ENCODE measurements at regions not wholly inside any gene's neighbourhood (a gene's known extent, or its start where the extent isn't known, plus 50 kb on each side); places are given as distances from the start of the nearest gene placed in this dataset.

GRCh38 chr2:211067029-211067428 is 510.6 kb downstream of the CPS1 start:
- DNase-seq (ENCODE audit: low read depth) = no peak

GRCh38 chr2:211068108-211068780 is 511.8 kb downstream of the CPS1 start:
- no peak for DNase-seq (ENCODE audit: low read depth)

DNA sequence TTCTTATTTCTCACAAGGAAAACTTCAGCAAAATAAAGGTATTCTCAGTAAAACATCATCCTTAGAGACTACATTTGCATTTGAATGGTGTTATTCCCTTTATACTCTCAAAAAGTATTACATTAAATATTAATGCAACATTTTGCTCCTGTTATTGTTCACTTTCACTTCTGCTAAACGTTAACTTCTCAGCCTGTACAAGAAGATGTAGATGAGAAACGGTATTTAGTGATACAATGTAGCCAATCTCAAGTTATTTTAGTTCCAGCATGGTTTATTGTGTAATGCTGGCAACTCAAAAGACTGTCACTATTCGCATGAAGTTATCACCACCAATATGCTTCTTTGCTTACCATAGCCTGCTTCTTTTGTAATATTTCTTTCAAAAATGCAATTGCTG is 514.1 kb downstream of the CPS1 start:
- no peak for DNase-seq (ENCODE audit: low read depth)

DNA sequence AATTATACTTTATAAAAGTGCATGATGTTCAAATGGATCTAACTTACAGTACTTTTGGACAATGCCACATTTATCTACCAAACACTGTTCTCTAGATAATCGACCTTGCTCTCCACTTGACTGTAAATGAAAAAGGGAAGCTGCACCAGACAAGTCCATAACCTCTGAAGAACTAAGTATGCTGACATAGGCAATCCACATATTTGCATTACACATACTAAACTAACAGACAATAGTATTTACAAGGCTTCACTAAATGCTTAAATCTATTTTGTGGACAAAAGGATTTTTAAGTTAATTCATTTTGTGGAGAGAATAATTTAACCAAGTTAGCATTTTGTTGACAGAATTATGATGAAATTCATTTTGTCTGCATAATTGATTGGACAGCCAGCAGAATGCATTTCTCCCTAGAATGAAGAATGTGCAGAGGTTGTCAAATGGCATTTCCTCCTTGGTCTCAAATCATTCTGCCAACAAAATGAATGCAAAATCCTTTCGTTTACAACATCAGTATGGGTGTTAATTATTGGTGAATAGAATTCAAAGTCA is 520.9 kb downstream of the CPS1 start:
- no peak for DNase-seq (ENCODE audit: low read depth)

GRCh38 chr2:211084352-211084751 is 528.0 kb downstream of the CPS1 start:
- DNase-seq (ENCODE audit: low read depth) = no peak

GRCh38 chr2:211085056-211085680 is 528.8 kb downstream of the CPS1 start:
- DNase-seq (ENCODE audit: low read depth) = no peak

DNA sequence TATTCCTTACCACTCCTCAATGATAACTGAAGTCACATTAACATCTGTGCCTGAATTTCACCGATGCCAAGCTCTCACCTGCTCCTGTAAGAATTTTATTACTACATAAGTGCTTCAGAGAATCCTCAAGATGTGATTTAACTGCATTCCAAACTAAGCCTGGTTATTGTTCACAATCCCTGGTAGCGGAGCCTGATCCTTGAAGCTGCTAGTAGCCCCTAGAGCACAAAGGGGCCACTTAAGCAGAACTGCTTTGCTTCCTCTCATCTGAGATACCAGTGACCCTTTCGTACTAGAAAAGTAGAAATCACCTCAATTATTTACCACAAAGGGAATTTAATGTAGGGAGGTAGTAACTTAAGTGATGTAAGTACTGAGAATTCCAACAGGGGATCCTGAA is 529.6 kb downstream of the CPS1 start:
- DNase-seq (ENCODE audit: low read depth) = no peak

DNA sequence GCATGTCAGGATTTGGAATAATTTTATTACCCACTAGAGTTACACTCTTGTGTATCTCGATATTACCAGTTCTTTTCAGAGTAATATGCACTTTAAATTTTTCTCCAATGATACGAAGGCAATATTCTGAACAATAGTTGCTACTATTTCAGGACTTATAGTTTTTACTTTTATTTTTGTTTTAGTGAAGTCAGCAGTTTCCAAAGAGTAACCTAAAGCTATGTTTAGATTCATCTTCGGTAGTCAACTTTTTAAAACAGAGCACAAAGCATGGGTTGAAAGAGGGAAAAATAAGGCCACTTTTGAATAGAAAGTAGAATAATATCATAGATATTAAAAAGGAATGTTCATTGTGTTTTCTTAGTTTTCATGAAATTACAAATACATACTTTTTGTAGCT is 532.7 kb downstream of the CPS1 start:
- no peak for DNase-seq (ENCODE audit: low read depth)

DNA sequence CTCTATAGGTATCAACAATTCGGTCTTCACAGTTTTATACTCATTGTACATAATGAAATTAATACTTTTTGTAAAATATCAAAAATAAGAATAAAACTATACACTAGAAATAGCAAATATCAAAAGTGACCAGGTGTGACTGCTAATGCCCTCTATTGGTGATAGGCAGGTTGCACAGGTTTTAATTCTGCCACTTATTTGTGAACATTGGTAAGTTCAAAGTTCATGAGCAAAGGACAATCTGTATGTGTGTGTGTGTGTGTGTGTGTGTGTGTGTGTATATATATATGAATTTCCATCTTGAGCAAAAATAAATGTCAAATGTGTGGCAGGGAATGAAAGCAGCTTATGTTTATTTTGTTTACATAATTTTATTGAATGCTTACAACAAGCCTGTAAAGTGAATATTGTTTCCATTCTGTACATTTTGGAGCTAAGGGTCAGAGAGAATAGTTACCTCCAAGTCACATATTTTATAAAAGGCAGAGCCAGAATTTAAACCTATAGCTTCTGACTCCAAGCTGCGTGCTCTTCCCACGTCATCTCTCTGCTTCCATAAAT is 537.4 kb downstream of the CPS1 start:
- no peak for DNase-seq (ENCODE audit: low read depth)

DNA sequence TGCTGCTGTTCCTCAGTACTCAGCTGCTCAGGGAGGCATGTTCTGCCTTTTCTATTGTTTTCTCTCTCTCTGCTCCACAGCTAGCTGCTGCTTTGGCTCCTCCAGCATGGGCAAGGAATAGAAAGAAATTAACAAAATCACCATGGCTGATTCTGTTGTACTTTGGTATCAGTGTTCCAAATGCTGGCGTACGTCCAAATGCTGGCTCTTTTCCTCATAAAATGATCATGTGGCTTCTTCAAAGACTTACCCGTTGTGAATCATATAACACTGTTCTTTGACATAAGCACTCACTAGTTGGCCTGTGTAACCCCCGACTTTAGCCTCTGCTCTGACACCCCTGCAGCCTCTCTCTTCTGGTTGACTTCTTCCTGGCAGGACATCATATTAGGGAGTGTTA is 547.6 kb downstream of the CPS1 start:
- DNase-seq (ENCODE audit: low read depth) = no peak

DNA sequence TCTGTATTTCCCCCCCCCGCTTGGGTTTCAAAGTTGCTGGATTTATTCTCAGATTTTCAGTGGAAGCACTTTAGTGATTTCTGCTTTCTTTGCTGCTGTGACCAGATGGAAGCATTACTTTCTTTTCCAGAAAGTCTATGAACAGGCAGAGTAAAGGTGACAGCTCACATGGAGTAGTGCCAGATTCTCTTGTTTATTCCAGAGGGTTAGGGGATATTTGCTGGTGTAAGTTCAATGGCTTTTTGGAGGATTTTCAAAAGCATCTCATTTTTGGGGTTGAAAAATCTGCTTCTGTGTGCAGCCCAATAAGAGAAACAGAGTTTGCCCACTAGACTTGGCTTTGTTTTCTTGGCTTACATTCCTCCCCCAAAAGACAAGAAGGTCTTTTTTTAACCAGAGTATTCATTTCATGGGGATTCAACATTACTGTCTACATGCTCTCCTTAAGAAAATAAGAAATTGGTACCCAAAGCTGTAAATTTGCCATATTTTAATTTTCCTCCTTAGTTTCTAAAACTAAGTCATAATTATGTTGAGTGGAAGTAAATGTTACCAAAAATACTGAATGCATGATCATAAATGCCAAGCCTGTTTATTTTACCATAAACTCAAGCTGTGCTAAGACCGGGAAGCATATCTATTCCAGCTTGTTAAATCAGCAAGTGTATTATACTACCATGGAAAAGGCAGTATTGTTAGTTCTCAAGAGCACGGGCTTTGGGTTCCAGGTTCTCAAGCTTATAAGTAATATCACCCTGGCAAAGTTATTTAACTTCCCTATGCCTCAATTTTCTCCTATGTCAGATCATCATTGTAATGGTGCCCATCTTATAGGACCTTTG is 557.2 kb downstream of the CPS1 start:
- DNase-seq (ENCODE audit: low read depth) = no peak

DNA sequence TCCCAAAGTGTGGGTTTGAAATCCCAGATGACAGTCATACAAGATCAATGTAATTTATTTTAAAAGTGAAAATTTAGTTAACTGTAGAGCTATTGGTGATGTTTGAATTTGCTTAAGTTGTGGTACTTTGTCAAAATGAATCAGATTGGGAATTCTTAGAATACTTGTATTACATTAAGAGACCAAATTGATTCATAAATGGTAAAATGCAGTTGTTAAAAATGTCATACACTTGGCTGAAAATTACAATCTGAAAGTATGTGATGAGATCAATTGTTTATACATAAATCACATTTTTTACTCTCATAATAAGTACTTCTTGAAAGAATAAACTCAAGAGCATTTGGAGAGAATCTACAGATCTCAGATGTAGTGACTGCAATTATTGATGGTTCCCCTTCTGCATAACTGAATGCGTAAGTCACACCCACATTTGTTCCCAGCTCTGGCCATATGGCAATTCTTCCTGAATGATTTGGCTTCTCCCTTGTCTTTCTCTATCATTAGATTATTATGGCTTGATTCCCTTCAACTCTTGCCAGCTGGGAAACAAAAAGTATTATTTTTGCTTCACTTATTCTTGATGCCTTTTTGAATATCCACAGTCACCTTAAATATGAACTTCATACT is 558.5 kb downstream of the CPS1 start:
- no peak for DNase-seq (ENCODE audit: low read depth)

DNA sequence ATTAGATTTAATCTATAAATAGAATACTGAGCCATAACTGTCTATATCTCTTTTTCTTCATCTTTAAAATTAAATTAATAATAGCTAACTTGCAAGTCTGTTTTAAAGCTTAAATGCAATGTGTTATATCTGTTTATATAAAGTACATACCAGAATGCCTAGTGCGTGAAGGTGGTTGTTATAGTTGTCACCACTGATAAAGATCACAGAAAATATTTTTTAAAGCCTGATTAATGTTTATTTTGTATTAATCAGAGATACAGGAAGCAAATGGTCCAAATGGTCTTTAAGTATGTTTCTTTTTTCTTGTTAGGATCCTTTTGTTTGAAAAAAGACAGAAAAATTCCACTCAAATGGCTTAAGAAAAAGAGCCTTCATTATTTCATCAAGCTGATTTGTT is 560.6 kb downstream of the CPS1 start:
- DNase-seq (ENCODE audit: low read depth) = no peak

GRCh38 chr2:211126256-211126655 is 569.9 kb downstream of the CPS1 start:
- DNase-seq (ENCODE audit: low read depth) = no peak

GRCh38 chr2:211127501-211127900 is 571.1 kb downstream of the CPS1 start:
- DNase-seq (ENCODE audit: low read depth) = no peak

DNA sequence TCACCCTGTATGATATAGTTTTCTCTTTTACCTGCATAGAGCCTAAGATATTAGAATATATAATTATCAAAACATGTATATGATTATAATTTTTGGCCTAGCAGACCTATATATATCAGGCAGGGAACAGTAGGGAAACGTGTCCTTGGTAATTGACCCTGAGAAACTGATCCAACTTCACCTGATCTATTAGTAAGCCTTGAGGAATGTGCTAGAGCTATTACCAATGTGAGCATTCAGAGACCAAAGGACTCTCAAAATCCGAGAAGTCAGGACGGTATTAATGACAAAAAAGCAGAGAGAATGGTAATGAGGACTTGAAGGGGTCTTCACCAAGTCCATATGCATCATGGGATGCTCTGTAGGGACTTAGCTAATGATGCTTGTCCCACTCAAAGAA is 571.9 kb downstream of the CPS1 start:
- DNase-seq (ENCODE audit: low read depth) = no peak

GRCh38 chr2:211129798-211130197 is 573.4 kb downstream of the CPS1 start:
- DNase-seq (ENCODE audit: low read depth) = no peak

- no peak for DNase-seq (ENCODE audit: low read depth)
Observed at GRCh38 chr2:211132046-211132445, 575.6 kb downstream of the CPS1 start.

- no peak for DNase-seq (ENCODE audit: low read depth)
Observed at GRCh38 chr2:211132573-211132972, 576.2 kb downstream of the CPS1 start.

GRCh38 chr2:211133766-211134165 is 577.4 kb downstream of the CPS1 start:
- no peak for DNase-seq (ENCODE audit: low read depth)

GRCh38 chr2:211138551-211138950 is 582.2 kb downstream of the CPS1 start:
- no peak for DNase-seq (ENCODE audit: low read depth)

DNA sequence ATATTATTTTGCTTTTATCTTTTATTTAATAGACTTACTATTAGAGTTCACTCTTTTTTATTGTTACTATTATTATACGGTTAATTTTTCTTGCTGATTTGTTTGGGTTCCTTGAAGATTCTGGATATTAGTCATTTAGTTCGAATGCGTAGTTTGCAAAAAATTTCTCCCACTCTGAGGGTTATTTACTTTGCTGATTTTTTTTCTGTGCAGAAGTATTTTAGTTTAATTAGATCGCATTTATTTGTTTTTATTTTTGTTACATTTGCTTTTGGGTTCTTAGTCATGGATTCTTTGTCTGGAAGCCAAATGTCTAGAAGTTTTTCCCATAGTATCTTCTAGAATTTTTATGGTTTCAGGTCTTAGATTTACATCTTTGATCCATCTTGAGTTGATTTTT is 585.2 kb downstream of the CPS1 start:
- no peak for DNase-seq (ENCODE audit: low read depth)

All from activated T-helper 9 cell treated with anti-CD3 and anti-CD28 coated beads, Interleukin-2, amount 50 U/mL, for 16 hours (primary cell).